Astrocyte of the cerebellum (primary cell): ENCODE measurements at regions not wholly inside any gene's neighbourhood (a gene's known extent, or its start where the extent isn't known, plus 50 kb on each side); places are given as distances from the start of the nearest gene placed in this dataset.

ENCODE experiments used
- DNase-seq: peaks from one replicate; pipeline ENCODE4 v3.0.0-alpha.2; 2011; ENCODE audit warnings: low read depth
- H3K4me3 ChIP-seq: 2 replicates; pipeline ENCODE4 v1.5.1; 2011; ENCODE audit warnings: mild to moderate bottlenecking, low read depth, low read length, moderate library complexity
- CTCF ChIP-seq: IDR thresholded peaks from 2 replicates; pipeline ENCODE4 v1.5.1; 2012; ENCODE audit warnings: low read length, low read depth, moderate library complexity, mild to moderate bottlenecking; ENCODE audit errors: missing control alignments
- in situ Hi-C: cut with HindIII; loops from 2 replicates; pipeline ENCODE4 v1.10.0; 2017; ENCODE audit warnings: low sequenced_read_pairs

- no peak for DNase-seq
- no peak overlapping the region for H3K4me3 ChIP-seq
- in situ Hi-C loops = no loop called here
- TF ChIP-seq CTCF = no peak
These were observed 700.4 kb upstream of the SLC8A1 start for GRCh38 chr2:41152318-41152717.

GRCh38 chr2:41160439-41160838 lies 708.5 kb upstream of the SLC8A1 start:
- no peak for TF ChIP-seq CTCF
- no peak for DNase-seq
- no peak overlapping the region for H3K4me3 ChIP-seq
- in situ Hi-C loops = no loop called here

GRCh38 chr2:41167014-41167413 lies 715.1 kb upstream of the SLC8A1 start:
- in situ Hi-C loops = no loop called here
- DNase-seq = no peak
- no peak overlapping the region for H3K4me3 ChIP-seq
- no peak for TF ChIP-seq CTCF

GRCh38 chr2:41169744-41170143 lies 717.9 kb upstream of the SLC8A1 start:
- in situ Hi-C loops = no loop called here
- H3K4me3 ChIP-seq = no peak overlapping the region
- no peak for TF ChIP-seq CTCF
- no peak for DNase-seq

GRCh38 chr2:41170589-41170988 lies 718.7 kb upstream of the SLC8A1 start:
- in situ Hi-C loops = no loop called here
- no peak overlapping the region for H3K4me3 ChIP-seq
- no peak for DNase-seq
- no peak for TF ChIP-seq CTCF

- no peak for TF ChIP-seq CTCF
- H3K4me3 ChIP-seq = no peak overlapping the region
- DNase-seq = no peak
- in situ Hi-C loops = no loop called here
These were observed 728.5 kb upstream of the SLC8A1 start for GRCh38 chr2:41180387-41180786.

- no peak for TF ChIP-seq CTCF
- no peak for DNase-seq
- no peak overlapping the region for H3K4me3 ChIP-seq
- in situ Hi-C loops = no loop called here
These were observed 731.1 kb upstream of the SLC8A1 start for GRCh38 chr2:41182961-41183360.
